Activated CD8-positive, alpha-beta T cell treated with anti-CD3 and anti-CD28 coated beads, Interleukin-2, amount 10 ng/mL, durations not matched to agents 7 days and 5 days (primary cell): ENCODE measurements at regions not wholly inside any gene's neighbourhood (a gene's known extent, or its start where the extent isn't known, plus 50 kb on each side); places are given as distances from the start of the nearest gene placed in this dataset.

Experiments
- ATAC-seq: fragments of 150-1000 bp; cut with Tn5 transposase; one replicate; pipeline ENCODE4 v1.10.0; 2021; ENCODE audit warnings: moderate library complexity
- CTCF ChIA-PET: fragments of 350-600 bp; sonication (Branson Sonifier 250); formaldehyde crosslinking; loops from one replicate; lab custom pipeline; 2021; ENCODE audit warnings: antibody characterized with exemption; lab: Charles Lee
- POLR2A ChIA-PET: fragments of 350-600 bp; sonication (Branson Sonifier 250); formaldehyde crosslinking; loops from one replicate; lab custom pipeline; 2021; ENCODE audit warnings: antibody characterized with exemption; lab: Charles Lee
- DNase-seq: peaks from one replicate; pipeline ENCODE4 v3.0.0-alpha.2; 2020
- H3K27ac Mint-ChIP-seq: one replicate; pipeline ENCODE4 v1.8.0; 2021; ENCODE audit warnings: mild to moderate bottlenecking, mixed read lengths
- H3K27me3 Mint-ChIP-seq: one replicate; pipeline ENCODE4 v1.8.0; 2021; ENCODE audit warnings: low read depth, mixed read lengths
- H3K36me3 Mint-ChIP-seq: one replicate; pipeline ENCODE4 v1.8.0; 2021; ENCODE audit warnings: low read depth, mixed read lengths
- H3K4me1 Mint-ChIP-seq: one replicate; pipeline ENCODE4 v1.8.0; 2021; ENCODE audit warnings: low read depth, mixed read lengths
- H3K4me3 Mint-ChIP-seq: one replicate; pipeline ENCODE4 v1.8.0; 2021; ENCODE audit warnings: mild to moderate bottlenecking, mixed read lengths
- H3K9me3 Mint-ChIP-seq: one replicate; pipeline ENCODE4 v1.8.0; 2022; ENCODE audit warnings: mixed read lengths; ENCODE audit not compliant: insufficient read depth

- H3K4me3 Mint-ChIP-seq: no peak overlapping the region
- H3K27ac Mint-ChIP-seq: no peak overlapping the region
- POLR2A ChIA-PET: interaction anchor here (0.6 kb wide), 1 partner anchor 165 kb away, joined by 3 read pairs; no protein-coding TSS in a partner anchor
- no peaks in the 10 kb centered on the region for H3K36me3 Mint-ChIP-seq
- DNase-seq (no peak), ATAC-seq (no peak)
- no peaks in the 10 kb centered on the region for H3K4me1 Mint-ChIP-seq
- CTCF ChIA-PET: no interaction called here
- no peaks in the 10 kb centered on the region for H3K27me3 Mint-ChIP-seq
- H3K9me3 Mint-ChIP-seq: no peaks in the 10 kb centered on the region
Measured at GRCh38 chr18:10009321-10010144, 95.7 kb downstream of the VAPA start.

GRCh38 chr18:10010611-10011015, 96.8 kb downstream of the VAPA start:
- DNase-seq: no peak
- ChIA-PET POLR2A (no interaction called here), CTCF (interaction anchor here (1.1 kb wide), 1 partner anchor 1023 kb away, joined by 3 read pairs; no protein-coding TSS in a partner anchor)
- ATAC-seq: no peak
- H3K9me3 Mint-ChIP-seq: no peaks in the 10 kb centered on the region
- no peak overlapping the region for H3K27ac Mint-ChIP-seq
- H3K27me3 Mint-ChIP-seq: no peaks in the 10 kb centered on the region
- no peaks in the 10 kb centered on the region for H3K36me3 Mint-ChIP-seq
- H3K4me3 Mint-ChIP-seq: no peak overlapping the region
- H3K4me1 Mint-ChIP-seq: no peaks in the 10 kb centered on the region

- Mint-ChIP-seq H3K9me3 (no peaks in the 10 kb centered on the region), H3K27me3 (no peaks in the 10 kb centered on the region), H3K27ac (no peak overlapping the region), H3K4me3 (no peak overlapping the region), H3K36me3 (no peaks in the 10 kb centered on the region), H3K4me1 (peaks cover 1% of the 10 kb centered on the region)
- no peak for ATAC-seq
- CTCF ChIA-PET: interaction anchor here (1.1 kb wide), 1 partner anchor 1023 kb away, joined by 3 read pairs; no protein-coding TSS in a partner anchor
- no peak for DNase-seq
- POLR2A ChIA-PET: no interaction called here
Measured at GRCh38 chr18:10011061-10011460, 97.2 kb downstream of the VAPA start.

- CTCF ChIA-PET: no interaction called here
- H3K4me1 Mint-ChIP-seq: peaks cover 8% of the 10 kb centered on the region
- H3K4me3 Mint-ChIP-seq: no peak overlapping the region
- H3K9me3 Mint-ChIP-seq: no peaks in the 10 kb centered on the region
- H3K27me3 Mint-ChIP-seq: no peaks in the 10 kb centered on the region
- DNase-seq (no peak), ATAC-seq (no peak)
- POLR2A ChIA-PET: no interaction called here
- H3K27ac Mint-ChIP-seq: no peak overlapping the region
- H3K36me3 Mint-ChIP-seq: no peaks in the 10 kb centered on the region
Measured at GRCh38 chr18:10011751-10012150, 97.9 kb downstream of the VAPA start.

- Mint-ChIP-seq H3K27ac (no peak overlapping the region), H3K27me3 (no peaks in the 10 kb centered on the region), H3K4me1 (peaks cover 9% of the 10 kb centered on the region), H3K36me3 (no peaks in the 10 kb centered on the region), H3K9me3 (no peaks in the 10 kb centered on the region), H3K4me3 (no peak overlapping the region)
- DNase-seq: no peak
- ChIA-PET POLR2A (no interaction called here), CTCF (no interaction called here)
- ATAC-seq: no peak
Measured at GRCh38 chr18:10012526-10012925, 98.7 kb downstream of the VAPA start.

GRCh38 chr18:10013621-10014543, 100.1 kb downstream of the VAPA start:
- DNase-seq (no peak), ATAC-seq (no peak)
- CTCF ChIA-PET: no interaction called here
- Mint-ChIP-seq H3K9me3 (no peaks in the 10 kb centered on the region), H3K27me3 (no peaks in the 10 kb centered on the region), H3K4me1 (peaks cover 9% of the 10 kb centered on the region), H3K36me3 (no peaks in the 10 kb centered on the region), H3K27ac (no peak overlapping the region), H3K4me3 (no peak overlapping the region)
- POLR2A ChIA-PET: no interaction called here

- Mint-ChIP-seq H3K36me3 (no peaks in the 10 kb centered on the region), H3K9me3 (no peaks in the 10 kb centered on the region), H3K4me3 (no peak overlapping the region), H3K27me3 (peaks cover under 1% of the 10 kb centered on the region), H3K27ac (no peak overlapping the region), H3K4me1 (peaks cover 9% of the 10 kb centered on the region)
- ATAC-seq: no peak
- POLR2A ChIA-PET: no interaction called here
- CTCF ChIA-PET: no interaction called here
- no peak for DNase-seq
Measured at GRCh38 chr18:10015288-10015701, 101.5 kb downstream of the VAPA start.

- Mint-ChIP-seq H3K4me3 (no peak overlapping the region), H3K9me3 (no peaks in the 10 kb centered on the region), H3K36me3 (no peaks in the 10 kb centered on the region), H3K4me1 (peaks cover 9% of the 10 kb centered on the region), H3K27me3 (peaks cover 3% of the 10 kb centered on the region), H3K27ac (no peak overlapping the region)
- DNase-seq: no peak
- POLR2A ChIA-PET: no interaction called here
- CTCF ChIA-PET: interaction anchor here (0.9 to 1.1 kb wide), 2 partner anchors 10 to 474 kb away, joined by 3 to 5 read pairs; no protein-coding TSS in a partner anchor
- no peak for ATAC-seq
Measured at GRCh38 chr18:10015941-10016819, 102.4 kb downstream of the VAPA start.

GRCh38 chr18:10017043-10017442, 103.2 kb downstream of the VAPA start:
- Mint-ChIP-seq H3K36me3 (no peaks in the 10 kb centered on the region), H3K27me3 (peaks cover 3% of the 10 kb centered on the region), H3K27ac (no peak overlapping the region), H3K9me3 (no peaks in the 10 kb centered on the region), H3K4me1 (peaks cover 9% of the 10 kb centered on the region), H3K4me3 (no peak overlapping the region)
- POLR2A ChIA-PET: interaction anchor here (0.5 kb wide), 1 partner anchor 21 kb away, joined by 3 read pairs; no protein-coding TSS in a partner anchor
- DNase-seq: no peak
- ATAC-seq: no peak
- CTCF ChIA-PET: interaction anchor here (0.7 to 1.1 kb wide), 3 partner anchors 11 to 473 kb away, joined by 3 to 5 read pairs (median 3); no protein-coding TSS in a partner anchor

- H3K4me3 Mint-ChIP-seq: no peak overlapping the region
- POLR2A ChIA-PET: no interaction called here
- CTCF ChIA-PET: interaction anchor here (0.9 kb wide), 1 partner anchor 105 kb away, joined by 3 read pairs; the partner anchor contains the start of gene VAPA
Measured at GRCh38 chr18:10018289-10018688, 104.5 kb downstream of the VAPA start.

GRCh38 chr18:10020171-10020570, 106.4 kb downstream of the VAPA start:
- ATAC-seq: no peak
- CTCF ChIA-PET: interaction anchor here (0.8 kb wide), 1 partner anchor 12 kb away, joined by 3 read pairs; no protein-coding TSS in a partner anchor

More at GRCh38 chr18:10018289-10018688, 104.5 kb downstream of the VAPA start:
- peaks cover 9% of the 10 kb centered on the region for H3K4me1 Mint-ChIP-seq
- peaks cover 3% of the 10 kb centered on the region for H3K27me3 Mint-ChIP-seq
- H3K27ac Mint-ChIP-seq: no peak overlapping the region
- DNase-seq (no peak), ATAC-seq (no peak)
- H3K36me3 Mint-ChIP-seq: no peaks in the 10 kb centered on the region
- H3K9me3 Mint-ChIP-seq: no peaks in the 10 kb centered on the region

More at GRCh38 chr18:10020171-10020570, 106.4 kb downstream of the VAPA start:
- POLR2A ChIA-PET: no interaction called here
- Mint-ChIP-seq H3K27ac (no peak overlapping the region), H3K27me3 (peaks cover 3% of the 10 kb centered on the region), H3K4me3 (no peak overlapping the region), H3K36me3 (no peaks in the 10 kb centered on the region), H3K9me3 (no peaks in the 10 kb centered on the region), H3K4me1 (peaks cover 9% of the 10 kb centered on the region)
- no peak for DNase-seq
